DOHH2 (cell line): ENCODE measurements at regions not wholly inside any gene's neighbourhood (a gene's known extent, or its start where the extent isn't known, plus 50 kb on each side); places are given as distances from the start of the nearest gene placed in this dataset.
"Not testable (repeated sequence)": the region's sequence is repeated elsewhere in the genome, so short reads cannot be mapped to it uniquely, and the experiment has no call there.

Source experiments
- H3F3A ChIP-seq: fragments of 200-600 bp; sonication (generic), shearing (Covaris generic); 2 replicates; pipeline ENCODE4 v1.6.0; 2016; ENCODE audit warnings: antibody characterized with exemption, mild to moderate bottlenecking; ENCODE audit not compliant: control insufficient read depth, insufficient read depth
- H3K27ac ChIP-seq: fragments of 200-600 bp; sonication (generic); 2 replicates; pipeline ENCODE4 v1.5.1; 2014; ENCODE audit warnings: low read depth, mild to moderate bottlenecking, low read length, moderate library complexity
- H3K27me3 ChIP-seq: fragments of 200-600 bp; sonication (generic); 2 replicates; pipeline ENCODE4 v1.6.1; 2014; ENCODE audit warnings: mild to moderate bottlenecking, low read length, mixed read lengths; ENCODE audit not compliant: control insufficient read depth
- H3K36me3 ChIP-seq: fragments of 200-600 bp; sonication (generic); 2 replicates; pipeline ENCODE4 v1.6.1; 2014; ENCODE audit warnings: mild to moderate bottlenecking, low read length, moderate library complexity, mixed read lengths; ENCODE audit not compliant: control insufficient read depth
- H3K4me1 ChIP-seq: fragments of 200-600 bp; sonication (generic); 2 replicates; pipeline ENCODE4 v1.6.1; 2014; ENCODE audit warnings: mild to moderate bottlenecking, low read length, mixed read lengths; ENCODE audit not compliant: control insufficient read depth
- H3K4me2 ChIP-seq: fragments of 200-600 bp; sonication (generic); 2 replicates; pipeline ENCODE4 v1.6.0; 2014; ENCODE audit warnings: mild to moderate bottlenecking, low read length, moderate library complexity
- H3K4me3 ChIP-seq: fragments of 200-600 bp; sonication (generic); 2 replicates; pipeline ENCODE4 v1.5.1; 2014; ENCODE audit warnings: mild to moderate bottlenecking, low read length, mixed read lengths
- H3K79me2 ChIP-seq: fragments of 200-600 bp; sonication (generic); 2 replicates; pipeline ENCODE4 v1.6.1; 2014; ENCODE audit warnings: mild to moderate bottlenecking, low read length, mixed read lengths; ENCODE audit not compliant: control insufficient read depth
- H3K9me2 ChIP-seq: fragments of 200-600 bp; sonication (generic); replicated peaks from 2 replicates; pipeline ENCODE4 v1.6.1; 2014; ENCODE audit warnings: mild to moderate bottlenecking, low read length, mixed read lengths; ENCODE audit not compliant: control insufficient read depth
- H3K9me3 ChIP-seq: fragments of 200-600 bp; sonication (generic); 2 replicates; pipeline ENCODE4 v1.6.1; 2014; ENCODE audit warnings: antibody characterized with exemption, low read length, mixed read lengths; ENCODE audit not compliant: control insufficient read depth, insufficient read depth
- H4K20me1 ChIP-seq: fragments of 200-600 bp; sonication (generic); 2 replicates; pipeline ENCODE4 v1.6.0; 2014; ENCODE audit warnings: low read depth, mild to moderate bottlenecking, antibody characterized with exemption, low read length, moderate library complexity; ENCODE audit not compliant: control insufficient read depth, insufficient read depth
- EZH2phosphoT487 ChIP-seq: fragments of 200-600 bp; sonication (generic); IDR thresholded peaks from 2 replicates; pipeline ENCODE4 v1.6.1; 2017; ENCODE audit warnings: borderline replicate concordance, mild to moderate bottlenecking, antibody characterized with exemption, low read length, moderate library complexity, mixed read lengths
- TF ChIP-seq, protein P1 (sequence below): fragments of 200-600 bp; sonication (generic); IDR thresholded peaks from one replicate; pipeline ENCODE4 v1.5.1; 2014; ENCODE audit warnings: antibody characterized with exemption, mild to moderate bottlenecking, low read depth, low read length; ENCODE audit not compliant: poor library complexity, severe bottlenecking

DNA sequence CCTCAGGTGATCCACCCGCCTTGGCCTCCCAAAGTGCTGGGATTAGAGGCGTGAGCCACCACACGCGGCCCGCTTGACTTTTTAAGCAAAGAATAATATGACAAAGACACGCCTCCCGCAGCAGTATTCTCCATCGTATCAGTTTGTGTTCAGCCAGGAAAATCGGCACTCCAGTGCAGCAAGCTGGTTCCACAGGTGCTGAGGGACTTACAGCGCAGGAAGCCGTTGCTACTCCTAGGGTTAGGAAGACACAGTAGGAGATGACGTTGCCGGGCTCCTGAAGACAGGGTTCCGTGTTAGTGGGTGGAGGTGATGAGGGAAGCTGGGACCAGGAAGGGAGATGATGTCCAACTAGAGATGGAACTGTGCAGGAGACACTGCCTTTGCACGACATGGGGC is 65.8 kb upstream of the CECR2 start:
- peaks cover 5% of the 10 kb centered on the region for H3K4me1 ChIP-seq
- H3K4me2 ChIP-seq: no peak overlapping the region
- H3K27ac ChIP-seq: no peak overlapping the region
- no peaks in the 10 kb centered on the region for H3F3A ChIP-seq
- H3K9me3 ChIP-seq: no peaks in the 10 kb centered on the region
- H3K79me2 ChIP-seq: no peaks in the 10 kb centered on the region
- H4K20me1 ChIP-seq: no peaks in the 10 kb centered on the region
- no peaks in the 10 kb centered on the region for H3K9me2 ChIP-seq
- no peak overlapping the region for H3K4me3 ChIP-seq
- H3K36me3 ChIP-seq: no peaks in the 10 kb centered on the region
- no peaks in the 10 kb centered on the region for H3K27me3 ChIP-seq
- TF ChIP-seq EZH2phosphoT487: no peak

GRCh38 chr22:17302616-17303015 is 66.6 kb upstream of the CECR2 start:
- Histone ChIP-seq H3K36me3 (no peaks in the 10 kb centered on the region), H3K27me3 (no peaks in the 10 kb centered on the region), H3K9me2 (no peaks in the 10 kb centered on the region), H3K4me2 (no peak overlapping the region), H3K9me3 (no peaks in the 10 kb centered on the region), H3K79me2 (no peaks in the 10 kb centered on the region), H3K4me1 (peaks cover 5% of the 10 kb centered on the region), H3K27ac (no peak overlapping the region), H3F3A (no peaks in the 10 kb centered on the region), H4K20me1 (no peaks in the 10 kb centered on the region), H3K4me3 (no peak overlapping the region)
- TF ChIP-seq, protein P1, sequence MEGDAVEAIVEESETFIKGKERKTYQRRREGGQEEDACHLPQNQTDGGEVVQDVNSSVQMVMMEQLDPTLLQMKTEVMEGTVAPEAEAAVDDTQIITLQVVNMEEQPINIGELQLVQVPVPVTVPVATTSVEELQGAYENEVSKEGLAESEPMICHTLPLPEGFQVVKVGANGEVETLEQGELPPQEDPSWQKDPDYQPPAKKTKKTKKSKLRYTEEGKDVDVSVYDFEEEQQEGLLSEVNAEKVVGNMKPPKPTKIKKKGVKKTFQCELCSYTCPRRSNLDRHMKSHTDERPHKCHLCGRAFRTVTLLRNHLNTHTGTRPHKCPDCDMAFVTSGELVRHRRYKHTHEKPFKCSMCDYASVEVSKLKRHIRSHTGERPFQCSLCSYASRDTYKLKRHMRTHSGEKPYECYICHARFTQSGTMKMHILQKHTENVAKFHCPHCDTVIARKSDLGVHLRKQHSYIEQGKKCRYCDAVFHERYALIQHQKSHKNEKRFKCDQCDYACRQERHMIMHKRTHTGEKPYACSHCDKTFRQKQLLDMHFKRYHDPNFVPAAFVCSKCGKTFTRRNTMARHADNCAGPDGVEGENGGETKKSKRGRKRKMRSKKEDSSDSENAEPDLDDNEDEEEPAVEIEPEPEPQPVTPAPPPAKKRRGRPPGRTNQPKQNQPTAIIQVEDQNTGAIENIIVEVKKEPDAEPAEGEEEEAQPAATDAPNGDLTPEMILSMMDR: no peak
- no peak for TF ChIP-seq EZH2phosphoT487

GRCh38 chr22:17300926-17301325 is 68.3 kb upstream of the CECR2 start:
- Histone ChIP-seq H3K9me3 (no peaks in the 10 kb centered on the region), H3K4me2 (no peak overlapping the region), H3F3A (no peaks in the 10 kb centered on the region), H3K4me3 (no peak overlapping the region), H3K27ac (no peak overlapping the region), H3K9me2 (no peaks in the 10 kb centered on the region), H3K36me3 (no peaks in the 10 kb centered on the region), H3K4me1 (peaks cover 5% of the 10 kb centered on the region), H4K20me1 (no peaks in the 10 kb centered on the region), H3K79me2 (no peaks in the 10 kb centered on the region), H3K27me3 (no peaks in the 10 kb centered on the region)
- TF ChIP-seq, protein P1: no peak
- no peak for TF ChIP-seq EZH2phosphoT487

GRCh38 chr22:17298805-17299502 is 70.3 kb upstream of the CECR2 start:
- H3K27me3 ChIP-seq, H3K4me3 ChIP-seq, H3K4me2 ChIP-seq, H3K9me3 ChIP-seq, H3K4me1 ChIP-seq, H3F3A ChIP-seq, H4K20me1 ChIP-seq, H3K79me2 ChIP-seq, H3K36me3 ChIP-seq, H3K27ac ChIP-seq, H3K9me2 ChIP-seq: not testable (repeated sequence)
